Ovary (tissue), 7 donors: ENCODE measurements at regions not wholly inside any gene's neighbourhood (a gene's known extent, or its start where the extent isn't known, plus 50 kb on each side); places are given as distances from the start of the nearest gene placed in this dataset.

Experiments
- DNase-seq, 5 donors: peaks; one replicate each; pipeline ENCODE4 v3.0.0-alpha.2; 2019 to 2020
- H3K27ac ChIP-seq, 2 donors: fragments of 200-600 bp; one replicate each; pipeline versions ENCODE4 v1.5.1 to v1.8.0; 2019 to 2022
- H3K27me3 ChIP-seq: fragments of 200-600 bp; one replicate; pipeline ENCODE4 v1.8.0; 2022
- H3K36me3 ChIP-seq: fragments of 200-600 bp; sonication (generic); one replicate; pipeline ENCODE4 v1.5.1; 2019
- H3K4me1 ChIP-seq: one replicate; pipeline ENCODE4 v1.8.1; 2013; ENCODE audit warnings: mild to moderate bottlenecking, moderate library complexity; ENCODE audit not compliant: insufficient read depth
- H3K4me3 ChIP-seq: fragments of 200-600 bp; sonication (generic); one replicate; pipeline ENCODE4 v1.5.1; 2017
- H3K9me3 ChIP-seq, 2 donors: fragments of 200-600 bp in 1 of 2; sonication (generic) in 1 of 2; one replicate each; pipeline versions ENCODE4 v1.5.1 to v1.8.1; 2013 to 2019; ENCODE audit warnings: mild to moderate bottlenecking in 1 of 2, moderate library complexity in 1 of 2
- EP300 ChIP-seq: sonication (generic); formaldehyde crosslinking; IDR thresholded peaks from one replicate; pipeline ENCODE4 v1.6.1; 2017; ENCODE audit warnings: antibody characterized with exemption
- POLR2A ChIP-seq: fragments of 450-650 bp; IDR thresholded peaks from one replicate; pipeline ENCODE4 v1.6.1; 2017; ENCODE audit warnings: antibody characterized with exemption, mild to moderate bottlenecking, moderate library complexity
- WGBS, 3 donors: extraction: QIAGEN DNeasy Blood & Tissue Kit in 1 of 3; methylation state at CpG; one replicate each; pipeline versions ENCODE4 v1.1.5 to v1.1.7; 2013 to 2017; 5-methylcytosine and 5-hydroxymethylcytosine counted together
- intact Hi-C, 4 donors: fragments of 100-400 bp; cut with DNase I; formaldehyde crosslinking; loops; one replicate each; pipeline versions ENCODE4 v1.11.0 to v1.15.1; 2022 to 2023
- TF ChIP-seq, protein P1 (sequence below), 3 donors: fragments of 450-650 bp in 2 of 3; fragments of 200-600 bp in 1 of 3; IDR thresholded peaks; one replicate each; pipeline versions ENCODE4 v1.5.1 to v1.8.0; 2016 to 2022; ENCODE audit warnings: antibody characterized with exemption in 3 of 3, mild to moderate bottlenecking in 1 of 3
- donor health status: DM: no; HTN: no; CAD: no; lungs with moderate emphysema.
- donor health status: DM: no; HTN: no; CAD: no.
- donor health status: Bipolar disorder and iron deficiency.
- donor health status: DM: no; HTN: no; CAD: no.
- donor health status: DM: yes; HTN: yes; CAD: no.

DNA sequence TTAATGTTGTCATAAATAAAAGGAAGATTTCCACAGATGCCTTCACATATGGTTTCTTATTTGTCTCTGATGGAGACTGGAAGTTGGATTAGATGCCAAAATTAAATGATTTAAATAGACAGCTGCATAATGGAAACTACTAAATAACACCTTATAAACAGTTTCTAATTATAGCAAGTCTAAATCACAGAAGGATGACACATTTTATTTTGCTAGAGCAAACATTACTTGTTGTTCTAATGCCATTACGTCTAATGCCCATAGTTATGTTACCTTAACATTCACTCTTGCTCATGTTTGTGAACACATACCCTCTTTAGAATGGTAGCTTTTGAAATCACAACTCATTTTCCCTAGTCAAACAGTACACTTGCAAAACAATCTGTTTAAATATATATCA, 92.8 kb downstream of the ZIC4 start:
- H3K4me1 ChIP-seq, result no peaks in the 10 kb centered on the region
- no peak overlapping the region for H3K27ac ChIP-seq
- H3K9me3 ChIP-seq, result no peaks in the 10 kb centered on the region
- H3K36me3 ChIP-seq, result no peaks in the 10 kb centered on the region
- H3K4me3 ChIP-seq, result no peak overlapping the region
- intact Hi-C loops, result no loop called here
- TF ChIP-seq, protein P1, sequence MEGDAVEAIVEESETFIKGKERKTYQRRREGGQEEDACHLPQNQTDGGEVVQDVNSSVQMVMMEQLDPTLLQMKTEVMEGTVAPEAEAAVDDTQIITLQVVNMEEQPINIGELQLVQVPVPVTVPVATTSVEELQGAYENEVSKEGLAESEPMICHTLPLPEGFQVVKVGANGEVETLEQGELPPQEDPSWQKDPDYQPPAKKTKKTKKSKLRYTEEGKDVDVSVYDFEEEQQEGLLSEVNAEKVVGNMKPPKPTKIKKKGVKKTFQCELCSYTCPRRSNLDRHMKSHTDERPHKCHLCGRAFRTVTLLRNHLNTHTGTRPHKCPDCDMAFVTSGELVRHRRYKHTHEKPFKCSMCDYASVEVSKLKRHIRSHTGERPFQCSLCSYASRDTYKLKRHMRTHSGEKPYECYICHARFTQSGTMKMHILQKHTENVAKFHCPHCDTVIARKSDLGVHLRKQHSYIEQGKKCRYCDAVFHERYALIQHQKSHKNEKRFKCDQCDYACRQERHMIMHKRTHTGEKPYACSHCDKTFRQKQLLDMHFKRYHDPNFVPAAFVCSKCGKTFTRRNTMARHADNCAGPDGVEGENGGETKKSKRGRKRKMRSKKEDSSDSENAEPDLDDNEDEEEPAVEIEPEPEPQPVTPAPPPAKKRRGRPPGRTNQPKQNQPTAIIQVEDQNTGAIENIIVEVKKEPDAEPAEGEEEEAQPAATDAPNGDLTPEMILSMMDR (IDR thresholded peaks at IDR 0.05), result no peak
- no peak for TF ChIP-seq EP300
- no peaks in the 10 kb centered on the region for H3K27me3 ChIP-seq
- no peak for DNase-seq
- 38 to 58% (median 55%) methylated on average over 1 of the region's 1 CpG for WGBS, 3 donors

DNA sequence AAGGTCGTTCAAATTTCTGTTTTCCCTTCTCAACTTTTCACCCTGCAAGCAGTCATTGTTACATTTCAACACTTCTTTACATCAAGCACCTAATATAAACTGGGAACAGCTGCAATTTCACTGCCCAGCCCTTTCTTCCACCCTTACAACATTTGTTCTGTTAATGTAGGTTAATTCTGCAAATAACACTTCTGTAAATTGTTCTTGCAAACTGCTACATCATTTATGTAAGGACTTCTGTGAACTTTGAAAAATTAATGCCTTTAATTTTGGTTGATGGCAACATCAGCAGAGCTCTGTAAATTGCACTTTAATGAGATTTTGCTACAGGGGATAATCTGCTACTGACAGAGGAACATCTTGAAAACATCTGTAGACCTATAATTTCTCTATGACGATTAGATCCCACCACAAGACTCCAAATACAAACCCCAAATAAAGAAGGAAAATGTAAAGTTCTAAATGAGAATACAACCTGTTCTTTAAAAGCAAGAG, 93.5 kb downstream of the ZIC4 start:
- Histone ChIP-seq H3K4me3 (no peak overlapping the region), H3K27me3 (no peaks in the 10 kb centered on the region), H3K9me3 (no peaks in the 10 kb centered on the region), H3K36me3 (no peaks in the 10 kb centered on the region), H3K4me1 (no peaks in the 10 kb centered on the region), H3K27ac (no peak overlapping the region)
- intact Hi-C loops, result no loop called here
- WGBS, 3 donors, result 19 to 28% (median 20%) methylated on average over 2 of the region's 2 CpGs
- DNase-seq, result no peak
- TF ChIP-seq, protein P1 (IDR thresholded peaks at IDR 0.05), result no peak
- no peak for TF ChIP-seq POLR2A
- TF ChIP-seq EP300, result no peak

- Histone ChIP-seq H3K9me3 (no peaks in the 10 kb centered on the region), H3K4me1 (no peaks in the 10 kb centered on the region), H3K4me3 (no peak overlapping the region), H3K27ac (no peak overlapping the region), H3K27me3 (no peaks in the 10 kb centered on the region), H3K36me3 (no peaks in the 10 kb centered on the region)
- no peak for DNase-seq
- 57 to 69% (median 58%) methylated on average over 2 of the region's 2 CpGs for WGBS, 3 donors
- intact Hi-C loops, result no loop called here
- TF ChIP-seq, protein P1 (IDR thresholded peaks at IDR 0.05), result no peak
- TF ChIP-seq POLR2A (no peak), EP300 (no peak)
Measured at GRCh38 chr3:147311716-147312115, 94.6 kb downstream of the ZIC4 start.

DNA sequence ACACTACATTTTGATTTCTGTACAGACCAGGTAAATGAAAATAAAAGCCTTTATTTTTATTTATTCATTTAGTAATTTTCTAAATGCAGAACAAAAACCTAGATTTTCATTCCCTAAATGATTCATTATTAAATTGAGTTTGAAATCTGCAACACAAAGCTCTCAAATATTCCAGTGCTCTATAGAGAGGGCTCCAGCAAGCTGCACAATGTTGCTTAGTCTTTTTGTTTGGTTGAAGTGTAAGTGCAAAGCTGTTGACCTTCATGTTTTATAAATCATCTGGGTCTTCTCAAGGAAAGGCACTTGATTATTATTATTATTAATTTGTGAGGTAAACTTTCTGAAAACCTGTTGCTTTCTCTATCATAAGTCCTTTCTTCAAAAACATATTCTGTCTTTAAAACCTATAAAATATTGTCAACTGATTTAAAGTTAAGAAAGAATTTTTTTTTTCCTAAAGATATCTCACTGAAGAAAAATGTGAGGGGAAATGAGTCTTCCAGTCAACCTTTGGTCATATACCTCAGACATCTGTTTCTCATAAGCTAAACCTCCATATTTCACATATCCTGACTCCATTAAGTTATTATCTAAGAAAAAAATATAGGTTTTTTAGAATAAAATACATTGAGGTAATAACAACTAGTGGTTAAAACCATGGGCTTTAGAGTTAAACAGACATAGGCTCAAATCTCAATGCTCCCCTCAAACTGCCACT, 100.7 kb downstream of the ZIC4 start:
- intact Hi-C loops, result no loop called here
- Histone ChIP-seq H3K27me3 (no peaks in the 10 kb centered on the region), H3K9me3 (no peaks in the 10 kb centered on the region), H3K36me3 (no peaks in the 10 kb centered on the region), H3K4me1 (no peaks in the 10 kb centered on the region), H3K4me3 (no peak overlapping the region), H3K27ac (no peak overlapping the region)
- no peak for DNase-seq
- TF ChIP-seq, protein P1 (IDR thresholded peaks at IDR 0.05), result no peak
- no peak for TF ChIP-seq EP300
- no peak for TF ChIP-seq POLR2A
